ENCODE measurements at regions not wholly inside any gene's neighbourhood (a gene's known extent, or its start where the extent isn't known, plus 50 kb on each side); places are given as distances from the start of the nearest gene placed in this dataset.
"Not testable (repeated sequence)": the region's sequence is repeated elsewhere in the genome, so short reads cannot be mapped to it uniquely, and the experiment has no call there.

GRCh38 chr9:6101725-6102124 is 86.3 kb upstream of the RANBP6 start:
- H2AK5ac ChIP-seq (ENCODE audit: low read depth, low read length); H2BK120ac ChIP-seq (replicated peaks; ENCODE audit: low read depth, low read length); H3K4me1 ChIP-seq (replicated peaks in 1 of 4; ENCODE audit: control insufficient read depth in 3 of 4, insufficient read depth in 4 of 4, low read length in 3 of 4); H3K9ac ChIP-seq (replicated peaks in 1 of 4; ENCODE audit: extremely low read depth in 1 of 4, low read depth in 3 of 4, low read length in 3 of 4); H3K23ac ChIP-seq (ENCODE audit: insufficient read length); H3K4me3 ChIP-seq (ENCODE audit: extremely low read depth in 1 of 4, insufficient read depth in 2 of 4, low read depth in 3 of 4, low read length in 4 of 4); H3K9me3 ChIP-seq (ENCODE audit: insufficient read depth in 2 of 2, low read depth in 1 of 2, low read length in 1 of 2); H3K4ac ChIP-seq (replicated peaks; ENCODE audit: insufficient read length, low read depth, low read length); H3K27ac ChIP-seq (ENCODE audit: low read depth, low read length); DNase-seq (ENCODE audit: low read depth in 1 of 2, low spot score in 2 of 2); H3K4me2 ChIP-seq (ENCODE audit: insufficient read depth in 1 of 2, low read depth in 2 of 2, low read length in 2 of 2); H3K56ac ChIP-seq (replicated peaks; ENCODE audit: insufficient read length, low read depth, low read length); H3K79me2 ChIP-seq (ENCODE audit: control insufficient read depth in 1 of 2, insufficient read depth in 2 of 2, low read length in 2 of 2); CTCF ChIA-PET (ENCODE audit: partially characterized antibody); H4K8ac ChIP-seq (ENCODE audit: extremely low read depth, insufficient read depth, low read length); POLR2A ChIA-PET (ENCODE audit: partially characterized antibody); H3K79me1 ChIP-seq (ENCODE audit: low read depth, low read length); H2BK12ac ChIP-seq (ENCODE audit: low read depth, low read length); H4K5ac ChIP-seq (ENCODE audit: insufficient read length, low read depth, low read length); H3K23me2 ChIP-seq (ENCODE audit: low read depth, low read length); H3K14ac ChIP-seq (ENCODE audit: insufficient read length); H3K36me3 ChIP-seq (ENCODE audit: control insufficient read depth in 2 of 4, insufficient read depth in 4 of 4, low read length in 3 of 4); H3K27me3 ChIP-seq (replicated peaks in 1 of 4; ENCODE audit: control insufficient read depth in 3 of 4, extremely low read depth in 1 of 4, insufficient read depth in 3 of 4, low read length in 3 of 4); H2BK5ac ChIP-seq (ENCODE audit: low read depth, low read length); H2AFZ ChIP-seq (ENCODE audit: low read length); H4K20me1 ChIP-seq (replicated peaks in 1 of 2; ENCODE audit: control insufficient read depth in 1 of 2, insufficient read depth in 2 of 2, low read length in 2 of 2); H4K91ac ChIP-seq (replicated peaks; ENCODE audit: insufficient read length, low read length); H2BK15ac ChIP-seq (ENCODE audit: low read length); H3K18ac ChIP-seq (ENCODE audit: extremely low read depth, low read length); FAIRE-seq; H2BK20ac ChIP-seq (ENCODE audit: low read length): not testable (repeated sequence)
- WGBS, 2 experiments (ENCODE audit: extremely low coverage in 1 of 2, insufficient coverage in 1 of 2, insufficient read length in 1 of 2, insufficient replicate concordance in 2 of 2, low coverage in 1 of 2, low lambda C conversion rate in 2 of 2, missing lambda C conversion rate in 1 of 2) = 88% methylated on average over 1 of the region's 1 CpG; no CpG with 5 or more reads in 1 of the 2 experiments

DNA sequence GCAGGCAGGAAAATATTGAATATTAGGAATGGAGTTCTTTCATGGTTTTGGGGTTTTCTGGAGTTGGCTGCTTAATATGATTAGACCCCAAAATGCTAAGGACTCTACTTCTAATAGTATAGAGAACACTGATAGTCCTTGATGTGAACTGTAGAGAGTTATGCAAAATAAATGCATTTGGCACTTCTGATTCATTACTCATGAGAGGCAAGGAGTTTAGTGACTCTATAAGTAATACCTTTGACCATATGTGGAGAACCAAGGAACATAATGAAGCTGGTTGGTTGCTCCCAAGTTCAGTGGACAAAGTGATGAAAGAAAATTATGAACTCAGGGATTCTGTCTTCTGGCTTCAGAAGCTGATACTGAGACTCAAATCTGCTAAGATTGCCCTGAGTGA is 83.9 kb upstream of the RANBP6 start:
- not testable (repeated sequence) for H2AFZ ChIP-seq (ENCODE audit: low read length); H3K18ac ChIP-seq (ENCODE audit: extremely low read depth, low read length); H3K36me3 ChIP-seq (ENCODE audit: control insufficient read depth in 2 of 4, insufficient read depth in 4 of 4, low read length in 3 of 4); H2BK12ac ChIP-seq (ENCODE audit: low read depth, low read length); H3K23ac ChIP-seq (ENCODE audit: insufficient read length); H2BK20ac ChIP-seq (ENCODE audit: low read length); H4K91ac ChIP-seq (replicated peaks; ENCODE audit: insufficient read length, low read length); H4K20me1 ChIP-seq (replicated peaks in 1 of 2; ENCODE audit: control insufficient read depth in 1 of 2, insufficient read depth in 2 of 2, low read length in 2 of 2); H3K79me2 ChIP-seq (ENCODE audit: control insufficient read depth in 1 of 2, insufficient read depth in 2 of 2, low read length in 2 of 2); H3K9ac ChIP-seq (replicated peaks in 1 of 4; ENCODE audit: extremely low read depth in 1 of 4, low read depth in 3 of 4, low read length in 3 of 4); DNase-seq (ENCODE audit: low read depth in 1 of 2, low spot score in 2 of 2); H2BK5ac ChIP-seq (ENCODE audit: low read depth, low read length); H2BK15ac ChIP-seq (ENCODE audit: low read length); H3K79me1 ChIP-seq (ENCODE audit: low read depth, low read length); H3K27ac ChIP-seq (ENCODE audit: low read depth, low read length); H3K9me3 ChIP-seq (ENCODE audit: insufficient read depth in 2 of 2, low read depth in 1 of 2, low read length in 1 of 2); H3K4me1 ChIP-seq (replicated peaks in 1 of 4; ENCODE audit: control insufficient read depth in 3 of 4, insufficient read depth in 4 of 4, low read length in 3 of 4); H2AK5ac ChIP-seq (ENCODE audit: low read depth, low read length); H3K23me2 ChIP-seq (ENCODE audit: low read depth, low read length); H3K27me3 ChIP-seq (replicated peaks in 1 of 4; ENCODE audit: control insufficient read depth in 3 of 4, extremely low read depth in 1 of 4, insufficient read depth in 3 of 4, low read length in 3 of 4); H3K14ac ChIP-seq (ENCODE audit: insufficient read length); H3K4ac ChIP-seq (replicated peaks; ENCODE audit: insufficient read length, low read depth, low read length); H4K8ac ChIP-seq (ENCODE audit: extremely low read depth, insufficient read depth, low read length); H3K4me2 ChIP-seq (ENCODE audit: insufficient read depth in 1 of 2, low read depth in 2 of 2, low read length in 2 of 2); H4K5ac ChIP-seq (ENCODE audit: insufficient read length, low read depth, low read length); FAIRE-seq; H3K56ac ChIP-seq (replicated peaks; ENCODE audit: insufficient read length, low read depth, low read length); H2BK120ac ChIP-seq (replicated peaks; ENCODE audit: low read depth, low read length); H3K4me3 ChIP-seq (ENCODE audit: extremely low read depth in 1 of 4, insufficient read depth in 2 of 4, low read depth in 3 of 4, low read length in 4 of 4)
- ChIA-PET CTCF (ENCODE audit: partially characterized antibody) (interaction anchor here (1.4 kb wide), 1 partner anchor 9 kb away, joined by 5 read pairs; no protein-coding TSS in a partner anchor), POLR2A (ENCODE audit: partially characterized antibody) (interaction anchor here (1.7 kb wide), 1 partner anchor 9 kb away, joined by 4 read pairs; no protein-coding TSS in a partner anchor)

Data from H1 (cell line).